ENCODE measurements at regions not wholly inside any gene's neighbourhood (a gene's known extent, or its start where the extent isn't known, plus 50 kb on each side); places are given as distances from the start of the nearest gene placed in this dataset.
"Not testable (repeated sequence)": the region's sequence is repeated elsewhere in the genome, so short reads cannot be mapped to it uniquely, and the experiment has no call there.

GRCh38 chr1:83481284-83481683 lies 517.6 kb downstream of the TTLL7 start:
- not testable (repeated sequence) for TF ChIP-seq CTCF, POLR2A (IDR thresholded peaks at IDR 0.05)

Measured in Peyer's patch (tissue), 4 donors.